Uterus (tissue), 2 donors: ENCODE measurements at regions not wholly inside any gene's neighbourhood (a gene's known extent, or its start where the extent isn't known, plus 50 kb on each side); places are given as distances from the start of the nearest gene placed in this dataset.

ENCODE experiments used
- CTCF ChIP-seq, 4 experiments: fragments of 200-600 bp in 2 of 4; fragments of 450-650 bp in 2 of 4; sonication (generic) in 2 of 4; IDR thresholded peaks; one replicate each; pipeline ENCODE4 v1.5.1; 2016 to 2019; ENCODE audit warnings: antibody characterized with exemption in 4 of 4, mild to moderate bottlenecking in 2 of 4, moderate library complexity in 1 of 4
- POLR2A ChIP-seq, 2 donors: fragments of 450-650 bp; IDR thresholded peaks; one replicate each; pipeline ENCODE4 v1.6.1; 2016; ENCODE audit warnings: antibody characterized with exemption in 2 of 2, mild to moderate bottlenecking in 1 of 2, moderate library complexity in 1 of 2

- TF ChIP-seq CTCF (IDR thresholded peaks at IDR 0.05): no peak
- no peak for TF ChIP-seq POLR2A (IDR thresholded peaks at IDR 0.05)
Measured at GRCh38 chr2:226121046-226121738, 678.4 kb downstream of the IRS1 start.
